SK-N-SH treated with all-trans-retinoic acid at 6 μM for 48 hours (cell line): ENCODE measurements at regions not wholly inside any gene's neighbourhood (a gene's known extent, or its start where the extent isn't known, plus 50 kb on each side); places are given as distances from the start of the nearest gene placed in this dataset.

ENCODE experiments used
- OSR1 ChIP-seq: fragments of 250-450 bp; sonication (Bioruptor Pico); IDR thresholded peaks from 2 replicates; pipeline ENCODE4 v1.8.0; 2022; ENCODE audit warnings: moderate library complexity, mild to moderate bottlenecking, inconsistent platforms
- TF ChIP-seq, protein P1 (sequence below): fragments of 250-450 bp; sonication (Bioruptor Pico); IDR thresholded peaks from 2 replicates; pipeline ENCODE4 v1.5.1; 2020; ENCODE audit warnings: low read depth, mild to moderate bottlenecking, moderate library complexity

DNA sequence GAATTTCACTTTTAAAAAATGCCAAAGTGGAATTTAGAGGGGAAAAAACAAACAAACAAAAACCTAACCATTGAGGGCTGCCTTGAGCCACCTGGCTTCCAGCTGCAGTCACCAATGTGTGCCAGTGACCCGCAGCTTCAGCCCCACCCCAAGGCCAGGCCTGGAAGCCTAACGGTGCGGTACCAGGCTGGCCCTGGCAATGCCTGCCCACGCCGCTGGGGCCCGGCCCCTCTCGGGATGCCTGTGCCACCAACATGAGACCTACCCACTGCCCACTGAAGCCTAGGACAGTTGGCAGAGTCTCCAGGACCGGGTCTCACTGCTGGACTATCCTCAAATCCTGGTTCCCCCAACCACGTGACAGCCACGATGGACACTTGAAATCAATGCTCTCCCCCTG is 96.6 kb downstream of the NCOR2 start:
- TF ChIP-seq OSR1 (CRISPR knock-in tag), result no peak
- TF ChIP-seq, protein P1, sequence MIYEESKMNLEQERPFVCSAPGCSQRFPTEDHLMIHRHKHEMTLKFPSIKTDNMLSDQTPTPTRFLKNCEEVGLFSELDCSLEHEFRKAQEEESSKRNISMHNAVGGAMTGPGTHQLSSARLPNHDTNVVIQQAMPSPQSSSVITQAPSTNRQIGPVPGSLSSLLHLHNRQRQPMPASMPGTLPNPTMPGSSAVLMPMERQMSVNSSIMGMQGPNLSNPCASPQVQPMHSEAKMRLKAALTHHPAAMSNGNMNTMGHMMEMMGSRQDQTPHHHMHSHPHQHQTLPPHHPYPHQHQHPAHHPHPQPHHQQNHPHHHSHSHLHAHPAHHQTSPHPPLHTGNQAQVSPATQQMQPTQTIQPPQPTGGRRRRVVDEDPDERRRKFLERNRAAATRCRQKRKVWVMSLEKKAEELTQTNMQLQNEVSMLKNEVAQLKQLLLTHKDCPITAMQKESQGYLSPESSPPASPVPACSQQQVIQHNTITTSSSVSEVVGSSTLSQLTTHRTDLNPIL (CRISPR knock-in tag), result no peak
